Testis (tissue), 2 donors: ENCODE measurements at regions not wholly inside any gene's neighbourhood (a gene's known extent, or its start where the extent isn't known, plus 50 kb on each side); places are given as distances from the start of the nearest gene placed in this dataset.
A peak's percentile ranks its signal among the peaks of the same experiment; 100 is the strongest.

Experiments used
- DNase-seq: peaks from one replicate; pipeline ENCODE4 v3.0.0-alpha.2; 2019
- H3K27ac ChIP-seq, 2 donors: fragments of 200-600 bp; sonication (generic); one replicate each; pipeline ENCODE4 v1.5.1; 2019
- H3K27me3 ChIP-seq: fragments of 200-600 bp; sonication (generic); one replicate; pipeline ENCODE4 v1.5.1; 2019
- H3K36me3 ChIP-seq: fragments of 200-600 bp; sonication (generic); one replicate; pipeline ENCODE4 v1.5.1; 2017; ENCODE audit warnings: low read depth; ENCODE audit errors: missing control alignments
- H3K4me1 ChIP-seq: fragments of 200-600 bp; sonication (generic); one replicate; pipeline ENCODE4 v1.5.1; 2019
- H3K4me3 ChIP-seq, 2 donors: fragments of 200-600 bp; sonication (generic); one replicate each; pipeline ENCODE4 v1.5.1; 2017 to 2019
- H3K9me3 ChIP-seq: fragments of 200-600 bp; sonication (generic); one replicate; pipeline ENCODE4 v1.5.1; 2017
- CTCF ChIP-seq, 3 experiments: fragments of 450-650 bp in 2 of 3; fragments of 200-600 bp in 1 of 3; sonication (generic) in 1 of 3; IDR thresholded peaks; one replicate each; pipeline ENCODE4 v1.5.1; 2016 to 2019; ENCODE audit warnings: antibody characterized with exemption in 3 of 3, mild to moderate bottlenecking in 2 of 3, moderate library complexity in 1 of 3
- POLR2A ChIP-seq: fragments of 450-650 bp; IDR thresholded peaks from one replicate; pipeline ENCODE4 v1.6.1; 2017; ENCODE audit warnings: antibody characterized with exemption, mild to moderate bottlenecking, moderate library complexity
- WGBS, 2 donors: methylation state at CpG; one replicate each; pipeline ENCODE4 v1.1.5; 2018; 5-methylcytosine and 5-hydroxymethylcytosine counted together
- intact Hi-C: fragments of 100-400 bp; cut with DNase I; formaldehyde crosslinking; loops from one replicate; pipeline ENCODE4 v1.15.1; 2023; ENCODE audit warnings: low total_unique reads

GRCh38 chr3:102529452-102529851 lies 94.6 kb downstream of the ZPLD1 start:
- Histone ChIP-seq H3K27me3 (no peaks in the 10 kb centered on the region), H3K4me3 (no peak overlapping the region), H3K4me1 (peaks cover 4% of the 10 kb centered on the region), H3K36me3 (no peaks in the 10 kb centered on the region), H3K9me3 (no peaks in the 10 kb centered on the region), H3K27ac (no peak overlapping the region)
- 27 to 69% methylated on average over 2 to 3 of the region's 3 CpGs for WGBS, 2 donors
- TF ChIP-seq CTCF (IDR thresholded peaks at IDR 0.05) (peak; percentile 23 to 53 (median 35)), POLR2A (no peak)
- DNase-seq, result peak; percentile 62
- intact Hi-C loops, result no loop called here

DNA sequence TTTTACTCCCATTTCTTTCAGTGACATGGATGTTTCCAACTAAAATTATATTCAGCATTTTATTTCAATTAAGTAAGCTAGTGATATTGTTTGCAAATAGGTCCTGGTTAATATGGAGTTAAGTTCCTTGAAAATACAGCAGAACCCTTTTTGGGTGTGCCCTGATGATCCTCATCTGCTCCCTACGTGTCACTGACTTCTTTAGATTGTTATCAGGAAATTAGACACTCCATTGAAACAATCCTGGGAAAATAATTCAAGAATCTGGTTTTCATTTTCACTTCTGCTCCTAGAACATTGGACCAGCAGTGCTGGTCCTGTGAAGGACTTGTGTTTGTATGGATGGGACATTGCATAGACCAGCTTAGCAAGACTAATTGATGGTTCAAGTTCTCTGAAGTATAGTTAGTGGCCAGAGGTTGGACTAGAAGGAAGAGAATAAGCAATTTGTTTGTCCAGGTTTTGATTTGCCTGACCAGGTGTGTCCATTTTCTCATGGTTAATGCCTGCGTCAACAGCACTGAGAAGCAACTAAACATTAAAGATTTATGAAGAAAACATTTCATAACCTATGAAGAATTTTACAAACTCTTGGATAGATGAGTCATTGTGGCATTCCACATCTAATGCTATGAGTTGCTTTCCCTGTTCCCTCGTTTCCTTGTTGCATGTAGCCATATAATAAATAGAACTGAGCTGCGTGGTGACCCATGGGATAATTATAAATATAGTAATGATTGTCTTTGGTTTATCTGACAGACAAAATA lies 95.8 kb downstream of the ZPLD1 start:
- no peak for DNase-seq
- no peaks in the 10 kb centered on the region for H3K9me3 ChIP-seq
- 76 to 78% methylated on average over 4 of the region's 4 CpGs for WGBS, 2 donors
- no peaks in the 10 kb centered on the region for H3K27me3 ChIP-seq
- intact Hi-C loops, result loop anchor here (5.0 kb wide), 1 partner anchor 298 kb away; no protein-coding TSS in a partner anchor
- H3K4me1 ChIP-seq, result peaks cover 4% of the 10 kb centered on the region
- no peak for TF ChIP-seq POLR2A
- no peak for TF ChIP-seq CTCF (IDR thresholded peaks at IDR 0.05)
- H3K4me3 ChIP-seq, result no peak overlapping the region
- H3K27ac ChIP-seq, result no peak overlapping the region
- H3K36me3 ChIP-seq, result no peaks in the 10 kb centered on the region

GRCh38 chr3:102531686-102532085 lies 96.9 kb downstream of the ZPLD1 start:
- intact Hi-C loops, result loop anchor here (5.0 kb wide), 1 partner anchor 299 kb away; no protein-coding TSS in a partner anchor
- TF ChIP-seq POLR2A, result no peak
- TF ChIP-seq CTCF (IDR thresholded peaks at IDR 0.05), result no peak
- Histone ChIP-seq H3K9me3 (no peaks in the 10 kb centered on the region), H3K27ac (no peak overlapping the region), H3K4me1 (peaks cover 4% of the 10 kb centered on the region), H3K27me3 (no peaks in the 10 kb centered on the region), H3K36me3 (no peaks in the 10 kb centered on the region), H3K4me3 (no peak overlapping the region)
- no peak for DNase-seq

DNA sequence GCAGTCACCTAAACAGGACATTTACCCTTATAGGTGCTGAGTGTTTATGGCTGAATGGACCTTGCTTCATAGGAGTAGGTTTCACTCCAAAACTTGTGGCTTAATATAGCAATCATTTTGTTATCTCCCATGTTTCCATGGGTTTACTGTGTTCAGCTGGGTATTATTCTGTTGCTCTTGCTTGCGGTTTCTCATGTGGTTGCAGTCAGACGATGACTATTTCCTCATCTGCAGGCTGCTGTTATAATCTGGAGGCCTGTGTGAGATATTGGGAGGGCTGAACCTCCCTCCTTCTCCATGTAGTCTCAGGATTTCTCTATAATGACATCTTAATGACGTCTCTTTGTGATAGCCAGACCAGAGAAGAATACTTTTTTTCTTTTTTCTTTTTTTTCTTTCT lies 98.1 kb downstream of the ZPLD1 start:
- Histone ChIP-seq H3K4me1 (peaks cover 4% of the 10 kb centered on the region), H3K4me3 (no peak overlapping the region), H3K36me3 (no peaks in the 10 kb centered on the region), H3K27ac (no peak overlapping the region), H3K27me3 (no peaks in the 10 kb centered on the region), H3K9me3 (no peaks in the 10 kb centered on the region)
- TF ChIP-seq CTCF (IDR thresholded peaks at IDR 0.05) (no peak), POLR2A (no peak)
- DNase-seq, result no peak
- intact Hi-C loops, result loop anchor here (5.0 kb wide), 1 partner anchor 301 kb away; no protein-coding TSS in a partner anchor
- WGBS, 2 donors, result 82 to 87% methylated on average over 3 of the region's 3 CpGs

GRCh38 chr3:102533784-102534183 lies 99.0 kb downstream of the ZPLD1 start:
- TF ChIP-seq CTCF (IDR thresholded peaks at IDR 0.05), result no peak
- TF ChIP-seq POLR2A, result no peak
- peaks cover 4% of the 10 kb centered on the region for H3K4me1 ChIP-seq
- H3K4me3 ChIP-seq, result no peak overlapping the region
- no peak overlapping the region for H3K27ac ChIP-seq
- H3K36me3 ChIP-seq, result no peaks in the 10 kb centered on the region
- H3K27me3 ChIP-seq, result no peaks in the 10 kb centered on the region
- no peaks in the 10 kb centered on the region for H3K9me3 ChIP-seq
- DNase-seq, result no peak
- WGBS, 2 donors, result 61 to 66% methylated on average over 4 of the region's 4 CpGs
- intact Hi-C loops, result loop anchor here (5.0 kb wide), 1 partner anchor 301 kb away; no protein-coding TSS in a partner anchor
